HG02981 (cell line): ENCODE measurements at regions not wholly inside any gene's neighbourhood (a gene's known extent, or its start where the extent isn't known, plus 50 kb on each side); places are given as distances from the start of the nearest gene placed in this dataset.
A peak's percentile ranks its signal among the peaks of the same experiment; 100 is the strongest.

ENCODE experiments used
- ATAC-seq: cut with Tn5 transposase; IDR thresholded peaks from one replicate; pipeline ENCODE4 v1.9.1; 2021; ENCODE audit warnings: mild to moderate bottlenecking, moderate library complexity; ENCODE audit not compliant: unreplicated experiment

GRCh38 chr9:13372510-13372909 is 93.0 kb upstream of the MPDZ start:
- no peak for ATAC-seq

DNA sequence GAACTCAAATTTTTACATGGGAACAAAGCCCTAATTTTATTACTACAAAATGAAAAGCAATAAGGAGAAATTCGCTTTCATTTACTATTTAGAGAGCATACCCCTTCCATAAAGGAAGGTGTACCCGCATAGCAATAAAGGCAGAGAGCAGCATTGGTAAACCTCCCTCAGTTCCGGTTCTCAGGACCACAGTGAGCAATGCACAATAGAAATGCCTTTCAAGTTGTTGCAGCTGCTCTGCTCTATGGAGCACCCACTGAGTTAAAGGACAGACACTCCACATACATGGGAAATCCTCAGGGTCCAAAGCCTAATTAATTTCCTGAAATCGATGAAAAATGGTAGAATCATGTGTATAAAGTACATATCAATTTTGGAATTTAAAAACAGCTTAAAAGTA is 89.9 kb upstream of the MPDZ start:
- no peak for ATAC-seq

DNA sequence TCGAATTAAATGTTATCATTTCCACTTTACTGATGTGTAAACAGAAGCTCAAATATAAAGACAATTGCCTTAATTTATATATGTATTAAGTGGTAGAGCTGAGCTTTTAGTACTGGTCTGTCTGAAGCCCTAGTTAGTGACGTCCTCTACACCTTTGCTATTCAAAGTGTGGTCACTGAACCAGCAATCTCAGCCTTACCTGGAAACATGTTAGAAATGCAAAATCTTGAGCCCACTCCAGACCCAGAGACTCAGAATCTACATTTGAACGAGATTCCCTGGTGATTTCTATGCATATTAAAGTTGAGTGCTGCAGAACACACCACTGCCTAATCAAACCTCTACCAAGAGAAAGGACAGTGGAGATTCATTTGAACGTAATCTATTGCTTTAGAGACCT is 88.3 kb upstream of the MPDZ start:
- ATAC-seq = no peak

DNA sequence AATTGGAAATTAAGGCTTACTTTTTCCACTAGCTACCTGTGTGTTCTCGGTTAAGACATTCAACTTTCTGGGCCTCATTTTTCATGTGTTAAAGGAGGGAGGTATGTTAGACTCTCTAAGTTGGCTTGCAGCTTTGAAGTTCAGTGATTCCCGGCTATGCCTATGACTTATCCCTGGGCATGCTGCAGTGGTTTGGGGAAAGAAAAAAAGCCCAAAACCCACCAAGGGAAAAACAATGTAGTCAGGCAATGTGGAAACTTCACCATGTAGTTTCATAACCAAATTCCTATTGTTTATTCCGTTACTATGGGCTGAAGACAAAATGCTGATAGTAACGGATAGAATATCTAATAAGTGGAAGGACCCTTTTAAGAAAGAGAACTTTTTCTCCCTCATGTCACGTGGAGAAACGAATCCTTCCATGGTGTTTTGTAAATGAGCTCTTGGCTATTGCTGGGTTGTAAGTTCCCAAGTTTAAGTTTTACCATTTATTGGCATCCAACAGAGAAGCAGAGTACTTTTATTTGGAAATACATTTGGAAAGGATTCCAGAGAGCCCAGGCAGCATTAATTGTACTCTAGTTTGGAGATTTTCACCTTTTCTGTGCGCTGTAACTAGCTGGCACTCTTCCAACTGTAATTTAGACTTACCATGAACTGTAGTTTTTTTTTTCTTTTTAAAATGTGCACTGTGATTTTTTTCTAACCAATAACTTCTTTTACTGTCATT is 84.9 kb upstream of the MPDZ start:
- ATAC-seq = no peak

DNA sequence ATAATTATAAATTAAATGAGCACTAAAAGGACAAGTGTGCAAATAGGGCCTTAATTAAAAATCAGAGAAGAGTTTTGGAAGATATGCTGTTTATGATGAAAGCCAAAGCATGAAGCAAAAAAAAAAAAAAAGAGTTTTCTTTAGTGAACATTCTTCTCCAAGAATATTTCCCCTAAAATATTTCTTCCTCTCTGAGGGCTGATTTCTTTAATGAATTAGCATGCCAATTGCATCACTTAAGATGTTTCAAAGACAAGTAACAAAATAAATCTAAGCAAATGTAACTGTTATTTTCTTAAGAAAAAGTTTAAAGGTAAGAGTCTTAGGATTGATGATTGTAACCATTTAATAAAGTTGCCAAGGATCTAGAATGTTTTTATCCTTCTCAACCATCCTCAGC is 81.6 kb upstream of the MPDZ start:
- ATAC-seq = no peak

DNA sequence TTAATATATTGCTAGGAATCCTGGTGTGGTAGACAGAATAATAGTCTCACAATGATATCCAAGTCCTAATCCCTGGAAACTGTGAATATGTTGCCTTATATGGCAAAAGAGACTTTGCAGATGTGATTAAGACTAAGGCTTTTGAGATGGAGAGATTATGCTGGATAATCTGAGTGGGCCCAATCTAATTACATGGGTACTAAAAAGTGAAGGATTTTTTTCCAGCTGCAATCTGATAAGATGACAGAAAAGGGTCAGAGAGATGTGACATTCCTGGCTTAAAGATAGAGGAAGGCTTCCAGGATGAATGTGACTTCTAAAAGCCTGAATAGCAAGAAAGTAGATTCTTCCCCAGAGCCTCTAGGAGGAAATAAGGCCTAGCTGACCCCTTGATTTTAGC is 80.7 kb upstream of the MPDZ start:
- ATAC-seq = no peak

- ATAC-seq = no peak
These were observed 78.6 kb upstream of the MPDZ start for GRCh38 chr9:13358128-13358527.

DNA sequence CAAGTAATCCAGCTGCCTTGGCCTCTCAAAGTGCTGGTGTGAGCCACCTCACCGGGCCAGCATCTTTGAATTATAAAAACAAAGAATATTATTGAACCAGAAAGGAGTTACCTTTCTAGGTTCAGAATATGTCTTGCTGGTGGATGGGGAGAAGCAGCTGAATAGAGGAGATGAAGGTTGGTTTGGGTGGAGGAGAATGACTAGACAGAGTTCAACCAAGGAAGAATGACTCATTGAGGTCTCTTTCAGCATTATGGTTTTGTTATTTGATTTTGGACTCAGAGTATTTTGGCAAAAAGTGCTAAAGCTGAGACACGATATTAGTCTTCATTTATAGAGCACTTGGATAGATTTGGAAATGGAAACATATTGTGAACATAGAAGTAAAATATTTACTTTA is 75.2 kb upstream of the MPDZ start:
- ATAC-seq = no peak

DNA sequence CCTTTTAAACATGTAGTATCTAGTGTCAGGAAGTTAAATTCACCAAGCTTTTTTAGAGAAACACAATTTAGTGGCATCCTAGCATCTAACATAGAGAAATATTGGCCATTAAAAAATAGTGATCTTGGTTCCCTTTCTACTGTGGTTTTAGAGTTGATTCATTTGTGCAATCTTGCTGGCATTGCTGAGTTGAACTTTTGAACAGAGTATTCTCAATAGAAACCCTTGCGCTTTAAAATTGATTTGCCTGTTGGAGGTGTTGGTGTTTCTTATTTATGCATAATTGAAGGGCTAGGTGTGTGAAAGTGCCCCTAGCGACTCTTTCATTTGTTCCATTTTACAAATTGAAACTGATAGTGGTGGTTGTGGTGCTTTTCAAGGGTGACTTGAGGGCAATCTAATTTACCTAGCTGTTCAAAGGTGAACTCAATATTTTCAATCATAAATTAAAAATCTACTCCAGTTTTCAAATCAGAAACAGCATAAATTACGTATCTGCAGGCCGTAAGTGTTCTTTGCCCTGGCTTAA is 73.0 kb upstream of the MPDZ start:
- ATAC-seq = peak; percentile 54

- ATAC-seq = no peak
These were observed 72.4 kb upstream of the MPDZ start for GRCh38 chr9:13351778-13352386.

DNA sequence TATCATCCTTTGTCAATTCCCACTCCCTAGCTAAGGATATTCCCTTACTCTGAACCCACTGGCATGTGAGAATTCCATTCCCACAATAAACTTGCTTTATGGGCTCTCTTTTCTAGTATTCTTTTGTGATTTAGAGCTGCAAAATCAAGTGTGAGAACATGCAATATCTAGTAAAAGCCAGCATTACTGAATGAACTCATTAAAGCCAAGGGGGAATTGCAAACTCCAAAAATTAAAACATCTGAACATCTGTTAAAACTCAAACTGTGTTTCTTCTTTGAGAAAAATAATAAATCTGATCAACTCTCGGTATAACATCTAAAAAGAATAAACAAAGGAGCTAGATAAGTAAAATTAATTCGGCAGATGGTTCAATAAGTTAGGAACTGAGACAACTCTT is 53.1 kb upstream of the MPDZ start:
- ATAC-seq = no peak

DNA sequence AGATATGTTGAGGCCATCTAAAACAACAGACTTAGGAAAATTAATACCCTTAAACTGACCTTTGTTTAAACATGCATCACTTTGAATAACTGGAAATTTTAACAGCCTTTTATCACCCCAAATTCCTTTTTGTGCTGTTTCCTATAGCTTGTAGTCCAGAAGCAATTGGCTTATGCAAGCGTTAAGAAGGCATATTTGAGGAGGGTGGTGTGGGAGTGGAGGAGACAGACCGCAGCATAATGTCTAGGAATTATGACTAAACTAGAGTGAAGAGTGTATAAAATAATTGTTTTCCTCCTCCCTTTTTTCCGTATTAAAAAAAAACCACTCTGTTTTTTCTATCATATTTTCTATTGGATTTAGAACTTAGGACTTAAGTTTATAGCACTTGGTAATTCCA is 51.8 kb upstream of the MPDZ start:
- ATAC-seq = no peak

DNA sequence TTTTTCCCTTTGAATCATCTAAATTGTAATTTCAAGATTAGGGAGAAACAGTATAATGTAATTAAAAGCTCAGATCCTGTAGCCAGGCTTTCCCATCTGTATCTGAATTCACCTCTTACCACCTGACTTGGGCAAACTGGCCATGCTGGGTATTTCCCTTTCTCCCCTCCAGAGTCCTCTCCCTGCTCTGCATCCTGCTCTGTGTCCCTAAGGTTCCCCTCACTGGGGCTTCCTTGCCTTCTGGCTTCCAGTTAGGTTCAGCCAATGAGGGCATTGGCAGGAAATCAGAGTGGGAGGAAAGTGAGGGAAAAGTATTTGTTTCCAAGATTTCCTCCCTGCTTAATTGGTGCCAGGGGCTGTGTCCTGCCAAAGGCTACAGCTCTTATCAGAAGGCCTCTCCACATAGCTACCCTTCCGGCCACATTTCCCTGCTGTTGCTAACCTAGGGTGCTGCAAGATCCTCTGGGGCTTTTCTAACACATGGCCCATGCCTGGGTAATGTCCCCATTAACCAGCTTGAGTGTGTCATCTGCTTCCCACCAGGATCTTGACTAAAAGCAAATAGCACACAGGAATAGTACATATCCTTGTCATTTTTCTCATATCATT is 51.0 kb upstream of the MPDZ start:
- no peak for ATAC-seq
